ENCODE measurements at regions not wholly inside any gene's neighbourhood (a gene's known extent, or its start where the extent isn't known, plus 50 kb on each side); places are given as distances from the start of the nearest gene placed in this dataset.

GRCh38 chr6:12354499-12354898 is 64.3 kb downstream of the EDN1 start:
- intact Hi-C loops (cut with micrococcal nuclease): loop anchor here (2.0 kb wide), 1 partner anchor 44 kb away; no protein-coding TSS in a partner anchor
- no peaks in the 10 kb centered on the region for H3K27me3 Mint-ChIP-seq (ENCODE audit: insufficient read depth, unreplicated experiment)
- POLR2A ChIA-PET: interaction anchor here (0.6 to 6.3 kb wide), 23 partner anchors 11 to 669 kb away, joined by 3 to 111 read pairs (median 5); partner anchors contain the start of gene EDN1
- TF ChIP-seq, protein P1, sequence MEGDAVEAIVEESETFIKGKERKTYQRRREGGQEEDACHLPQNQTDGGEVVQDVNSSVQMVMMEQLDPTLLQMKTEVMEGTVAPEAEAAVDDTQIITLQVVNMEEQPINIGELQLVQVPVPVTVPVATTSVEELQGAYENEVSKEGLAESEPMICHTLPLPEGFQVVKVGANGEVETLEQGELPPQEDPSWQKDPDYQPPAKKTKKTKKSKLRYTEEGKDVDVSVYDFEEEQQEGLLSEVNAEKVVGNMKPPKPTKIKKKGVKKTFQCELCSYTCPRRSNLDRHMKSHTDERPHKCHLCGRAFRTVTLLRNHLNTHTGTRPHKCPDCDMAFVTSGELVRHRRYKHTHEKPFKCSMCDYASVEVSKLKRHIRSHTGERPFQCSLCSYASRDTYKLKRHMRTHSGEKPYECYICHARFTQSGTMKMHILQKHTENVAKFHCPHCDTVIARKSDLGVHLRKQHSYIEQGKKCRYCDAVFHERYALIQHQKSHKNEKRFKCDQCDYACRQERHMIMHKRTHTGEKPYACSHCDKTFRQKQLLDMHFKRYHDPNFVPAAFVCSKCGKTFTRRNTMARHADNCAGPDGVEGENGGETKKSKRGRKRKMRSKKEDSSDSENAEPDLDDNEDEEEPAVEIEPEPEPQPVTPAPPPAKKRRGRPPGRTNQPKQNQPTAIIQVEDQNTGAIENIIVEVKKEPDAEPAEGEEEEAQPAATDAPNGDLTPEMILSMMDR (IDR thresholded peaks at IDR 0.05; ENCODE audit: unreplicated experiment): no peak
- H3K27ac Mint-ChIP-seq (ENCODE audit: low read depth, unreplicated experiment): peak overlapping the region; percentile 83
- no peaks in the 10 kb centered on the region for H3K9me3 Mint-ChIP-seq (ENCODE audit: unreplicated experiment)
- DNase-seq (ENCODE audit: unreplicated experiment): peak; percentile 90
- peak overlapping the region; percentile 49 for H3K4me3 Mint-ChIP-seq (ENCODE audit: unreplicated experiment)
- H3K4me1 Mint-ChIP-seq (ENCODE audit: insufficient read depth, unreplicated experiment): peaks cover 39% of the 10 kb centered on the region
- BruUV-seq (replicated peaks): no TSS peak
- H3K36me3 Mint-ChIP-seq (ENCODE audit: insufficient read depth, unreplicated experiment): no peaks in the 10 kb centered on the region
- CTCF ChIA-PET: interaction anchor here (0.9 to 1.6 kb wide), 8 partner anchors 28 to 252 kb away, joined by 3 to 10 read pairs (median 4); no protein-coding TSS in a partner anchor

DNA sequence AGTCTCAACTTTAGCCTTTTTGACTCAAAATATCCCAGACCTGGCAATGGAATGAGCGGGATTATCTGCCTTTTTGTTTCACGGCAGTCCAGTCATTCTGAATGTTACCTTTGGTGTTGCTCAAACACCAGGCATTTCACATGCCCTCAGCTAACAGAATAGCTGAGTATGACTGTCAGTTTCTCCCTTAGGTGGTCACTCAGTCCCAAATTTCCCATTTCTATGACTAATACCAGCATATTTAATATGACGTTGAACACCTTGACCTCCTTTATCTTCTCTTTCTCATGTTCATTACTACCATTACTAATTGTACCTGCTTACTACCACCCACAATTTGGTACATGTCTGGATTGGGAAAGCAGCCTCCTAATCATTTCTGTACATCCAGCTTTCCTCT is 65.2 kb downstream of the EDN1 start:
- no TSS peak for BruUV-seq (replicated peaks)
- Mint-ChIP-seq H3K27ac (ENCODE audit: low read depth, unreplicated experiment) (peak overlapping the region; percentile 83), H3K9me3 (ENCODE audit: unreplicated experiment) (no peaks in the 10 kb centered on the region), H3K36me3 (ENCODE audit: insufficient read depth, unreplicated experiment) (no peaks in the 10 kb centered on the region), H3K4me1 (ENCODE audit: insufficient read depth, unreplicated experiment) (peaks cover 33% of the 10 kb centered on the region), H3K4me3 (ENCODE audit: unreplicated experiment) (peak overlapping the region; percentile 49), H3K27me3 (ENCODE audit: insufficient read depth, unreplicated experiment) (no peaks in the 10 kb centered on the region)
- ChIA-PET POLR2A (interaction anchor here (0.6 to 6.3 kb wide), 24 partner anchors 11 to 584 kb away, joined by 3 to 111 read pairs (median 6); partner anchors contain the start of gene EDN1), CTCF (interaction anchor here (0.6 to 1.6 kb wide), 14 partner anchors 15 to 1104 kb away, joined by 3 to 10 read pairs (median 4); no protein-coding TSS in a partner anchor)
- TF ChIP-seq, protein P1 (IDR thresholded peaks at IDR 0.05; ENCODE audit: unreplicated experiment): no peak
- peak; percentile 72 for DNase-seq (ENCODE audit: unreplicated experiment)
- intact Hi-C loops (cut with micrococcal nuclease): loop anchor here (2.0 kb wide), 1 partner anchor 45 kb away; no protein-coding TSS in a partner anchor

DNA sequence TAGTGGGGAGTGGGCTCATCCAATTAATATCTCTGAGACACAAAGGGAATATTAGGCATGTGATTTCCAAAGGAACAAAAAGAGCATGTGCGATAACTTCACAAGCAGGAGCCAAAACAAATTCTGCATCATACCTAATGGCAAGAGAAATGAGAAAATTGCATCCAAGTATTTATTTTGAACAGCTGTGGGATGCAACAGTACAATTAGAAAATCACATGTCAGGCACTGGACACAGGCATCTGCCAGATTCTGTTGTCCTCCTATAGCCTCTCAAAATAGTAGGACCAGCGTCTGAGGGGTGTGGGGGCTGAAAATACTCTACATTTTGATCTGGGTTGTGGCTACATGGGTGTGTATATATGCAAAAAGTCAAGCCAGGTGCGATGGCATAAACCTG is 66.3 kb downstream of the EDN1 start:
- no peaks in the 10 kb centered on the region for H3K9me3 Mint-ChIP-seq (ENCODE audit: unreplicated experiment)
- no peaks in the 10 kb centered on the region for H3K36me3 Mint-ChIP-seq (ENCODE audit: insufficient read depth, unreplicated experiment)
- no peaks in the 10 kb centered on the region for H3K27me3 Mint-ChIP-seq (ENCODE audit: insufficient read depth, unreplicated experiment)
- H3K4me3 Mint-ChIP-seq (ENCODE audit: unreplicated experiment): no peak overlapping the region
- peak overlapping the region; percentile 83 for H3K27ac Mint-ChIP-seq (ENCODE audit: low read depth, unreplicated experiment)
- POLR2A ChIA-PET: interaction anchor here (1.1 to 6.3 kb wide), 9 partner anchors 17 to 221 kb away, joined by 3 to 111 read pairs (median 6); partner anchors contain the start of gene EDN1
- TF ChIP-seq, protein P1 (IDR thresholded peaks at IDR 0.05; ENCODE audit: unreplicated experiment): no peak
- intact Hi-C loops (cut with micrococcal nuclease): no loop called here
- no TSS peak for BruUV-seq (replicated peaks)
- CTCF ChIA-PET: interaction anchor here (0.6 to 1.5 kb wide), 2 partner anchors 14 to 87 kb away, joined by 3 to 6 read pairs; no protein-coding TSS in a partner anchor
- peaks cover 26% of the 10 kb centered on the region for H3K4me1 Mint-ChIP-seq (ENCODE audit: insufficient read depth, unreplicated experiment)
- DNase-seq (ENCODE audit: unreplicated experiment): no peak

DNA sequence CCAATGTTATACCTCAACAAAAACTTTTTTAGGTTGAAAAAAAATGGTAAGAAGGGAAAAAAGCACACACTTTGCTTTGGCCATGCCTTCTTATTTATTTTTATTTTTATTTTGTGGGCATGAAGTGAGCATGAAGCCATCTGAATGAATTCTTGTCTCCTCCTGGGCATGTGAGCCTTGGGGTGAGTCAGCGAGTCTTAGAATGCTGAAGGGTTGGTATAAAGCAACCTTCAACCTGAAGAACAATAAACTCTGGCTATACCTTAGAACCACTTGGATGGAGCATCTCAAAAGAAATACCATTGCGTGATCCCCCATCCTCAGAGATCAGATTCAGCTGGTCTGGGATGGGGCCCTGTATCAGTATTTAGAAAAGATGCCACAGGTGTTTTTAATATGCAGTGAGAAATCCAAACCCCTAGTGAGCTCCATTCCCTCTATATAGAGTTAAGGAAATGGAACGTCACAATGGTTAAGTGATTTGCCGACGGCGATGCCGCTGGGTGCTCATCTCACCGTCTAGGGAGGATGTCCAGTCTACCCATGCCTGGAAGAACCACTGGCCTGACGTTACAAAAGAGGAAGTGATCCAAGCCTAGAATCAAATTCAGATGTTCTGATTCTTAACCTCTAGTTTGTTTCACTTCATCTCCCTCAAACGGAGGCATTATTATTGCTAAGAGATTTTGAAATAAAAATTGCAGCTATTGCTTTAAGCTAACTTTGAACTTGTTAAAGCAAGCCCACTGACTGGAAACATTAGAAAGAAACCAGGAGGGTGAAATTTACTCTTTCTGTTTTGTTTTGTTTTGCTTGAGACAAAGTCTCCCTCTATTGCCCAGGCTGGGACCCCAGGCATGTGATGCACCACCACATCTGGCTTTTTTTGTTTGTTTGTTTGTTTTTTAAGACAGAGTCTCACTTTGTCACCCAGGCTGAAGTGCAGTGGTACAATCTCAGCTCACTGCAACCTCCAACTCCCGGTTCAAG is 67.1 kb downstream of the EDN1 start:
- peaks cover 26% of the 10 kb centered on the region for H3K4me1 Mint-ChIP-seq (ENCODE audit: insufficient read depth, unreplicated experiment)
- TF ChIP-seq, protein P1 (IDR thresholded peaks at IDR 0.05; ENCODE audit: unreplicated experiment): no peak
- no peak overlapping the region for H3K4me3 Mint-ChIP-seq (ENCODE audit: unreplicated experiment)
- DNase-seq (ENCODE audit: unreplicated experiment): peak; percentile 36
- BruUV-seq (replicated peaks): no TSS peak
- intact Hi-C loops (cut with micrococcal nuclease): no loop called here
- H3K27ac Mint-ChIP-seq (ENCODE audit: low read depth, unreplicated experiment): no peak overlapping the region
- no peaks in the 10 kb centered on the region for H3K9me3 Mint-ChIP-seq (ENCODE audit: unreplicated experiment)
- POLR2A ChIA-PET: interaction anchor here (0.7 to 6.3 kb wide), 6 partner anchors 16 to 66 kb away, joined by 3 to 111 read pairs (median 46); partner anchors contain the start of gene EDN1
- H3K36me3 Mint-ChIP-seq (ENCODE audit: insufficient read depth, unreplicated experiment): no peaks in the 10 kb centered on the region
- no peaks in the 10 kb centered on the region for H3K27me3 Mint-ChIP-seq (ENCODE audit: insufficient read depth, unreplicated experiment)
- CTCF ChIA-PET: interaction anchor here (0.6 to 1.2 kb wide), 4 partner anchors 13 to 69 kb away, joined by 3 to 4 read pairs (median 3); no protein-coding TSS in a partner anchor
